NOMO-1 treated with dmso at 0.1 percent for 144 hours (cell line): ENCODE measurements at regions not wholly inside any gene's neighbourhood (a gene's known extent, or its start where the extent isn't known, plus 50 kb on each side); places are given as distances from the start of the nearest gene placed in this dataset.
"Not testable (repeated sequence)": the region's sequence is repeated elsewhere in the genome, so short reads cannot be mapped to it uniquely, and the experiment has no call there.

Source experiments
- DNase-seq: peaks from one replicate; lab custom pipeline; 2025; ENCODE audit not compliant: unreplicated experiment; lab: John Stamatoyannopoulos, UW

- DNase-seq = no peak
Measured at GRCh38 chr1:8230292-8230621, 87.7 kb upstream of the SLC45A1 start.

DNA sequence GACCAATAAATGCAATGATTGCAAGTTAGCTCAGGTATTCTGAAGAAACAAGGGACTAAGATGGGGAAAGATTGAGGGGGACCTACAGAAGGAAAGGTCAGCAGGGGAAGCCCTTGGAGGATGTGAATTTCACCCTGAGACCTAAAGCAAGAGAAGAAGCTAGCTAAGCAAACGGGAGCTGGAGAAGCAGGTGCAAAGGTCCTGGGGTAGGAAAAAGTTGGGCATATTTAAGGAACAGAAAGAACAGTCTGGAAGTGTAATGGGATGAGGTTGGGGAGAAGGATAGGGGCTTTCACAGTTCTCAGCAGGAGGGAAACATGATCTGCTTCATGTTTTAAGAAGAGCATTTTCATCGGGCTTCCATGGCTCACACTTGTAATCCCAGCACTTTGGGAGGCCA is 89.7 kb upstream of the SLC45A1 start:
- DNase-seq = no peak

DNA sequence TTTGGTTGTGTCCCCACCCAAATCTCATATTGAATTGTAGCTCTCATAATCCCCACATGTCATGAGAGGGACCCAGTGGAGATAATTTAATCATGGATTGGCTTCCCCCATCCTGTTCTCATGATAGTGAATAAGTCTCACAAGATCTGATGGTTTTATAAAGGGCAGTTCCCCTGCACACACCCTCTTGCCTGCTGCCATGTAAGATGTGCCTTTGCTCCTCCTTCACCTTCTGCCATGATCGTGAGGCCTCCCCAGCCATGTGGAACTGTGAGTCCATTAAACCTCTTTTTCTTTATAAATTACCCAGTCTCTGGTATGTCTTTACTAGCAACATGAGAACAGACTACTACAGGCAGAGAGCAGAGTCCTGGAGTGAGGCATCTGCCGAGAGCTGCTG is 90.2 kb upstream of the SLC45A1 start:
- not testable (repeated sequence) for DNase-seq

- DNase-seq = no peak
Measured at GRCh38 chr1:8226747-8227146, 91.2 kb upstream of the SLC45A1 start.

DNA sequence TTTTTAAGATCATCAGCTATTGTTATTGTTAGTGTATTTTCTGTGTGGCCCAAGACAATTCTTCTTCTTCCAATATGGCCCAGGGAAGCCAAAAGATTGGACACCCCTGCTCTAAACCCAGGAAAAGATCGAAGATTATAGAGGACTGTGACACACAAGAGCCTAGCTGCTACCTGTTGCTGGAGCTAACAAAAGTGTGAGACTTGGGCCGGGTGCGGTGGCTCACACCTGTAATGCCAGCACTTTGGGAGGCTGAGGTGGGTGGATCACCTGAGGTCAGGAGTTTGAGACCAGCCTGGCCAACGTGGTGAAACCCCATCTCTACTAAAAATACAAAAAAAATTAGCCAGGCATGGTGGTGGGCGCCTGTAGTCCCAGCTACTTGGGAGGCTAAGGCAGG is 91.9 kb upstream of the SLC45A1 start:
- not testable (repeated sequence) for DNase-seq

GRCh38 chr1:8223526-8223925 is 94.4 kb upstream of the SLC45A1 start:
- no peak for DNase-seq

DNA sequence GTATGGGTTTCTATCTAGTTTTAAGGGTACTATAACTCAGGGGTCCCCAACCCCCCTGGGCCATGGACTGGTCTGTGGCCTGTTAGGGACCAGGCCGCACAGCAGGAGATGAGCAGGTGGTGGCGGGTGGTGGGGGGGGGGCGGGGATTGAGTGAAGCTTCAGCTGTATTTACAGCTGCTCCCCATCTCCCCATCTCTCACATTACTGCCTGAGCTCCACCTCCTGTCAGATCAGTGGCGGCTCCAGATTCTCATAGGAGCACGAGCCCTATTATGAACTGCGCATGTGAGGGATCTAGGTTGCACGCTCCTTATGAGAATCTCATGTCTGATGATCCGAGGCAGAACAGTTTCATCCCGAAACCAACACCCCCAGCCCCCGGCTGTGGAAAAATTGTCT is 95.1 kb upstream of the SLC45A1 start:
- no peak for DNase-seq

DNA sequence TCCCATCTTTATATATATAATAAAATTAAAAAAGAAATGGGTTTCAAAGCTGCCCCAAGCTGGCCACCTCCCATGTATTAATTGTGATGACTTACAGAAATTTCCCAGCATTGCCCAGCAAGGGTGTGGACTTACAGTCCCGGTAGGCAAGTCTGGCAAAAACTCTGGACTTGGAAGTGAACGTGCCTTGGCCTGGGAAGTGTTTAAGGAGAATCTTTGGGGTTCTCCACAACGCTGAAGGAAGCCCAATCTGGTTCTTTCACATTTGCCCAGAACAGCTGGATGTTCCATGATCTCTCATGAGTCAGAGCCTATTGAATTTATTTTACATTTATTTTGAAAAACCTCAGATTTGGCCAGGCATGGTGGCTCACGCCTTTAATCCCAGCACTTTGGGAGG is 98.4 kb upstream of the SLC45A1 start:
- DNase-seq = no peak

DNA sequence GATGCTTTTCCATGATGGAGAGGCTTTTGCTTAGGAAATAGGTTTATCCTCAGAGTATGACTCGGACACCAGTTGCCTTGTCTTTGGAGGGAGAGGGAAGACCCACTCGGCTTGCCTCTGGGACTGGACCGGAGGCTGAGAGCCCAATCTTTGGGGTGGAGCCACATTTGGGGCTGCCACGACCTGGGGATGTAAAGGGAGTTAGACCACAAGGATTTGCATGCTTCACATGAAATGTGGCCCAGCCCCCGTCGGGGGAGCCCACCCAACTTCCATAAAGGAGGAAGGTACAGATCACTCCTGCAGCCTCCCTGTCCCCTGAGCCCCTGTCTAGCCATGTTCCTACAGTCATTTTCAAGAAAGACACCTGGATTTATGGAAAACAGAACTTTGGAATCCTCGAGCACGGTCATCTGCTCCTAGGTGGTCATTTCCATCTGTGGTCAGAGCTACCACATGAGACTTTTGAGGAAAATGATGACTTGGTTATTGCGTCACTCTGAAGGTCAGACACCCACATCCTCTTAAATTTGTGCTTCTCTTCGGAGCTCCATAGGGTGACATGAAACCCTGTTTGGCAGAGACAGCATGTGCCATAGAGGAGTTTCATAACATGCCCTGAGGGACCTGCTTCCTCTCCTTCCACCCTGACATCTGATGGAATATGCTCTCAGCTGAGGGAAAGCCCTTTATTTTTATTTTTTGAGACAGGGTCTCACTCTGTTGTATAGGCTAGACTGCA is 99.4 kb upstream of the SLC45A1 start:
- DNase-seq = peak; percentile 12

DNA sequence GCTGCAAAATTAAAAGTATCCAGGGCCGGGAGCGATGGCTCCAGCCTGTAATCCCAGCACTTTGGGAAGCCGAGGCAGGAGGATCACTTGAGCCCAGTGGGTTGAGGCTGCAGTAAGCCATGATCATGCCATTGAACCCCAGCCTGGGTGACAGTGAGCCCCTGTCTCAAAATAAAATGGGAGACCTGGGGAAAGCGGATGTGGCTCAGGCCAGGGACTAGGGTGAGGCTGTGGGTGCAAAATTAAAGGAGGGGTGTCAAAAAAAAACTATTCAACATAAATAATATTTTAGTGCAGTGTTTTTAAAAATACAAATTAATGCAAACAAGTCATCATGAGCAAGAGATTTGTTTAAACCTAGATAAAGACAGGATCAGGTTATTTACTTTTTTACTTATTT is 100.1 kb upstream of the SLC45A1 start:
- no peak for DNase-seq

DNA sequence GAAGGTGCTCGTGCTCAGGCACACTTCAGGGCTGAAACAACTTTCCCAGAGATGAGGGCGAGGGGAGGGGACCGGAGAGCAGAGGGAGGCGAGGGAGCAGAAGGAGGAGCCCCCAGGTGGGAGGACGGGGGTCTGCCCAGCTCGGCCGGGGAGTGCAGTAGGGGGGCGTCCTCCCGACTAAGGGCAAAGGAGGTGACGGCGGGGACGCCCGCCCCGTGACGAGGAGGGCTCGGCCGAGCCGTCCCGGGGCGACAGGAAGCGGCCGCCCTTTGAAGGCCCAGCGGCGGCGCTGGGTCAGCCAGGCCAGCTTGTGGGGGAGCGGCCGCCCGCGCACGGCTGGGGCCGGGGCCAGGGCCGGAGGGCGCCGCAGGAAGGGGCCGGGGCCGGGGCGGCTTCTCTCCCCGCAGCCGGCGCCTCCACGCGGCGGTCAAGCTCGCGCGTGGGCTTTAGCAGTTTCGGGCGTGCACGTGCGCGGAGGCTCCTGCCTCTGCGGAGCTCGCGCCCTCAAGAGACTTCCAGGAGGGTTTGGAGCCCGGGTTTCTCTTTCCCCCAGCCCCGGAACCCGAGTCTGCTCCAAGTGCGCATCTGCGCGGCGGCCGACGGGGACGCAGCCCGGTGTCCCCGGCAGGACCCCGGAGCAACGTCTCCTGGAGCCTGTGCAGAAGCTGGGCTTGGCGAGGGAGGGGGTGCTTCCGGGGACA is 100.8 kb upstream of the SLC45A1 start:
- no peak for DNase-seq

DNA sequence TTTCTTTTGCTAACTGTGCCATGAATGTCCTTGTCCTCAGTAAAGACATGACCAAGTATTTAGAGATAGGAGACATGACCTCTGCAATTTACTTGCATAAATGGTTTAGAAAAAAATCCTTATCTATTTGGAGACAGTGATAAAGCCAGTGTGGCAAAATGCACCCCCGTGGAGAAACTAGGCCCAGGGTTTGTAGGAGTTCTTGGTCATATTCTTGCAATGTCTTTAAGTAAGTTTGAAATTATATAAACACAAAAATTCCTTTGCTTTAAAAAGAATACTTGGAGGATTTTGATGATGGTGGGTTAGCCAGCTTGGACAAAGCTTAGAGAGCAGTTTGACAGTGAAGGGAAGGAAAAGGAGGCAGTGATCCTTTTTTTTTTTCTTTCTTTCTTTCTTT is 101.9 kb upstream of the SLC45A1 start:
- DNase-seq = no peak

DNA sequence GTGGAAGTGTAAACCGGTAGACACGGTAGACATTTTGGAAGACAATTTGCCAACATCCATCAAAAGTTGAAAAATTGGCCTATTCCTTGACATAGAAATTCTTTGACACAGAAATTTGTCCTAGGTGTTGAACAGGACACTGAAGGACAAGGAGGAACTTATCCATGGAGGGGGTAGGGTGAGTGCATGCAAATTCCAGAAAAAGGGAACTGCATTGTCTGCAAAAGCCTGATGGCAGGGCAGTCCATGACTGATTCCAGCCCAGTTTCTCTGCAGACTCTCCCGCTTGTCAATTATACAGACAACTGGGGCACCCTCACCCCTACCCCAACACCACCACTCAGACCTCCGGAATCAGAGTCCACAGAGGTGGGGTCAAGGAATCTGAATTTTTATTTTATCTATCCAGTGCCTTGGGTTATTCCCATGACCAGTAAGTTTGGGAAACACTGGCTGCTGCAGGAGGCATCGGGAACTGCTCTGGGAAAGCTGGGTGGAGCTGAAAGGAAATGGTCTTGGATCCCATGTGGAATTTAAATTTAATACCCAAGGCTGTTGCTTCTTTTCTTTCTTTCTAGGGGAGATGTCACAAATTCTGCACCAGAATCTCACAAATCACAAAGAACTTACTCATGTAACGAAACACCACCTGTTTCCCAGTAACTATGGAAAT is 103.3 kb upstream of the SLC45A1 start:
- no peak for DNase-seq

DNA sequence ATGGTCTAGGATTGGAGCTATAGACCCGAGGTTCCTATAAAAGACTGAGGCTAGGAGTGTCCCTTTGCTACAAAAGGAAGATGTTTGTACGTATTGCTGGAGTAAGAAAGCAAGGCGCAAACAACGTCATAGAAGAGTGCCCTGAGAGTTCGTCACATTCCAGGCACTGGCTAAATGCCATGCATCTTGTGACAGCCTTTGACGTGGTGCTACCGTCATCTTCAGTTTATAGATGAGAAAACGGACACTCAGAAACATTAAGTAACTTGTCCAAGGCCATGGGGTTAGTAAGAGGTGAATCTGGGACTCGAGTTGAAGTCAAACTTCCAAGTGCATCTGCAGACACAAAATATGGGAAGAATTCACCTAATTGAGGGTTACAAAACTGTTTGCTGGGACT is 104.2 kb upstream of the SLC45A1 start:
- DNase-seq = no peak

GRCh38 chr1:8213136-8213535 is 104.8 kb upstream of the SLC45A1 start:
- DNase-seq = no peak

DNA sequence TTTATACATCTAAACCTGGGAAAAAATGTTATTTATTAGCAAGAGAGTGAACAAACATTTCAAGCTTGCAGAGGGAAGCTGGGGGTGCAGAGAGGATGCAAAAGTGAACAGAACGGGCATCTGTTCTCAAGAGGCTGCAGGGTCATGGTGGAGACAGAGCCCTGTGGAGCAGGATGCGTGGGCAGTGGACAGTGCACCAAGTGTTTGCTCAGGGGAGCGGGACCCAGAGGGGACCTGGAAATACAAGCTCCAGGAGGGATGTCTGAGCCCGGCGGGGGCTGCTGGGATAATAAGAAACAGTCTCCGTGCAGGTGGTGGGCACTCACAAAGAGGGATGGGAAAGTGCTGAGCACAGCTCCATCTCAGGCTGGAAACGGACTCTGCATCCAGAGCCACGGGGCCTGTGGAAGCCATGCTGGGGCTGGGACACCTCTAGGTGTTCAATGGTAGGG is 105.3 kb upstream of the SLC45A1 start:
- DNase-seq = no peak

- DNase-seq = peak; percentile 17
Measured at GRCh38 chr1:8211883-8212579, 105.9 kb upstream of the SLC45A1 start.

GRCh38 chr1:8211251-8211882 is 106.5 kb upstream of the SLC45A1 start:
- DNase-seq = peak; percentile 79

GRCh38 chr1:8207202-8207601 is 110.7 kb upstream of the SLC45A1 start:
- DNase-seq = no peak

GRCh38 chr1:8206391-8206790 is 111.5 kb upstream of the SLC45A1 start:
- no peak for DNase-seq

DNA sequence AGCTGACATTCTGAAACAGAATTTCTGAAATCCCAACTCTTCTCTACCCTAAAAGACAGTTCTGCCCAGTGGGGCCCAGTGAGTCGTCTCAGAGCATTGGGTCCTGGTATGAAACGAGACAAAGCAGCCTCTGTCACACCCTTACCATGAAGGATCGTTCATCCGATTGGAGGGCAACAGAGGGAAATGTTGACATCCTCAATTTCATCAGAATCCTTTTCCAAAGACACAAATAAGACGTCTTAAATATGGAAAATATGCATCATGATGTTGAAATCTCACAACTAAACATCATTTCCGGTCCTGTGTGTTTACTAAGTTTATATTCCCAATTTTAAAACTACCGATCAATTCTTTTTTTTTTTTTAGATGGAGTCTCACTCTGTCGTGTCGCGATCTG is 112.1 kb upstream of the SLC45A1 start:
- no peak for DNase-seq
